Activated naive CD8-positive, alpha-beta T cell treated with anti-CD3 and anti-CD28 coated beads for 36 hours (primary cell): ENCODE measurements at regions not wholly inside any gene's neighbourhood (a gene's known extent, or its start where the extent isn't known, plus 50 kb on each side); places are given as distances from the start of the nearest gene placed in this dataset.
"Not testable (repeated sequence)": the region's sequence is repeated elsewhere in the genome, so short reads cannot be mapped to it uniquely, and the experiment has no call there.

Experiments
- DNase-seq: peaks from one replicate; pipeline ENCODE4 v3.0.0; 2021
- H3K27ac Mint-ChIP-seq: one replicate; pipeline ENCODE4 v1.8.0; 2022; ENCODE audit warnings: mild to moderate bottlenecking, moderate library complexity, mixed read lengths
- H3K27me3 Mint-ChIP-seq: one replicate; pipeline ENCODE4 v1.8.0; 2022; ENCODE audit warnings: mild to moderate bottlenecking, mixed read lengths
- H3K36me3 Mint-ChIP-seq: one replicate; pipeline ENCODE4 v1.8.0; 2021; ENCODE audit warnings: mild to moderate bottlenecking, mixed read lengths
- H3K4me1 Mint-ChIP-seq: one replicate; pipeline ENCODE4 v1.8.0; 2021; ENCODE audit warnings: mixed read lengths
- H3K4me3 Mint-ChIP-seq: one replicate; pipeline ENCODE4 v1.8.0; 2022; ENCODE audit warnings: mild to moderate bottlenecking, moderate library complexity, mixed read lengths
- H3K9me3 Mint-ChIP-seq: one replicate; pipeline ENCODE4 v1.8.0; 2022; ENCODE audit warnings: mixed read lengths

- Mint-ChIP-seq H3K4me1 (peaks cover 36% of the 10 kb centered on the region), H3K9me3 (peaks cover 28% of the 10 kb centered on the region), H3K36me3 (peaks cover 28% of the 10 kb centered on the region)
- DNase-seq, H3K4me3 Mint-ChIP-seq, H3K27ac Mint-ChIP-seq, H3K27me3 Mint-ChIP-seq: not testable (repeated sequence)
These were observed 56.6 kb downstream of the CHST2 start for GRCh38 chr3:143175940-143176894.

- H3K36me3 Mint-ChIP-seq: peaks cover 21% of the 10 kb centered on the region
- peaks cover 24% of the 10 kb centered on the region for H3K9me3 Mint-ChIP-seq
- H3K27me3 Mint-ChIP-seq, H3K4me3 Mint-ChIP-seq, H3K27ac Mint-ChIP-seq, DNase-seq: not testable (repeated sequence)
- H3K4me1 Mint-ChIP-seq: peaks cover 24% of the 10 kb centered on the region
These were observed 58.4 kb downstream of the CHST2 start for GRCh38 chr3:143177965-143178364.

- H3K27ac Mint-ChIP-seq: not testable (repeated sequence)
- peaks cover 28% of the 10 kb centered on the region for H3K4me1 Mint-ChIP-seq
These were observed 59.4 kb downstream of the CHST2 start for GRCh38 chr3:143178775-143179548.

GRCh38 chr3:143179603-143180002 lies 60.0 kb downstream of the CHST2 start:
- H3K4me3 Mint-ChIP-seq: no peak overlapping the region

More at GRCh38 chr3:143178775-143179548, 59.4 kb downstream of the CHST2 start:
- peaks cover 15% of the 10 kb centered on the region for H3K36me3 Mint-ChIP-seq
- not testable (repeated sequence) for H3K4me3 Mint-ChIP-seq, H3K27me3 Mint-ChIP-seq, DNase-seq
- H3K9me3 Mint-ChIP-seq: peaks cover 17% of the 10 kb centered on the region

GRCh38 chr3:143180860-143181259 lies 61.3 kb downstream of the CHST2 start:
- H3K27ac Mint-ChIP-seq, DNase-seq, H3K27me3 Mint-ChIP-seq, H3K36me3 Mint-ChIP-seq, H3K4me3 Mint-ChIP-seq: not testable (repeated sequence)
- H3K4me1 Mint-ChIP-seq: peaks cover 24% of the 10 kb centered on the region
- peaks cover 11% of the 10 kb centered on the region for H3K9me3 Mint-ChIP-seq

More at GRCh38 chr3:143179603-143180002, 60.0 kb downstream of the CHST2 start:
- Mint-ChIP-seq H3K9me3 (peaks cover 11% of the 10 kb centered on the region), H3K27ac (peak overlapping the region; percentile 27), H3K27me3 (no peaks in the 10 kb centered on the region), H3K4me1 (peaks cover 28% of the 10 kb centered on the region), H3K36me3 (peaks cover 8% of the 10 kb centered on the region)
- no peak for DNase-seq

GRCh38 chr3:143181977-143182376 lies 62.4 kb downstream of the CHST2 start:
- peaks cover 11% of the 10 kb centered on the region for H3K9me3 Mint-ChIP-seq
- H3K27ac Mint-ChIP-seq, DNase-seq, H3K27me3 Mint-ChIP-seq, H3K4me3 Mint-ChIP-seq, H3K36me3 Mint-ChIP-seq: not testable (repeated sequence)
- H3K4me1 Mint-ChIP-seq: peaks cover 23% of the 10 kb centered on the region

GRCh38 chr3:143182866-143183664 lies 63.5 kb downstream of the CHST2 start:
- H3K36me3 Mint-ChIP-seq: peaks cover 8% of the 10 kb centered on the region
- peaks cover 18% of the 10 kb centered on the region for H3K4me1 Mint-ChIP-seq
- H3K27me3 Mint-ChIP-seq: no peaks in the 10 kb centered on the region
- no peak overlapping the region for H3K4me3 Mint-ChIP-seq
- H3K9me3 Mint-ChIP-seq: peaks cover 11% of the 10 kb centered on the region
- H3K27ac Mint-ChIP-seq: peak overlapping the region; percentile 6
- no peak for DNase-seq

GRCh38 chr3:143183665-143183964 lies 64.0 kb downstream of the CHST2 start:
- no peak overlapping the region for H3K4me3 Mint-ChIP-seq
- DNase-seq: no peak
- H3K27me3 Mint-ChIP-seq: no peaks in the 10 kb centered on the region
- peaks cover 8% of the 10 kb centered on the region for H3K36me3 Mint-ChIP-seq
- H3K4me1 Mint-ChIP-seq: peaks cover 18% of the 10 kb centered on the region
- peaks cover 11% of the 10 kb centered on the region for H3K9me3 Mint-ChIP-seq
- H3K27ac Mint-ChIP-seq: peak overlapping the region; percentile 6

- peaks cover 8% of the 10 kb centered on the region for H3K36me3 Mint-ChIP-seq
- peak overlapping the region; percentile 26 for H3K27ac Mint-ChIP-seq
- no peak overlapping the region for H3K4me3 Mint-ChIP-seq
- peaks cover 11% of the 10 kb centered on the region for H3K9me3 Mint-ChIP-seq
- H3K27me3 Mint-ChIP-seq: no peaks in the 10 kb centered on the region
- DNase-seq: no peak
- peaks cover 18% of the 10 kb centered on the region for H3K4me1 Mint-ChIP-seq
These were observed 64.5 kb downstream of the CHST2 start for GRCh38 chr3:143184099-143184498.

GRCh38 chr3:143185401-143185800 lies 65.8 kb downstream of the CHST2 start:
- no peak for DNase-seq
- H3K27me3 Mint-ChIP-seq: no peaks in the 10 kb centered on the region
- peaks cover 6% of the 10 kb centered on the region for H3K9me3 Mint-ChIP-seq
- peaks cover 5% of the 10 kb centered on the region for H3K36me3 Mint-ChIP-seq
- H3K27ac Mint-ChIP-seq: no peak overlapping the region
- peaks cover 17% of the 10 kb centered on the region for H3K4me1 Mint-ChIP-seq
- H3K4me3 Mint-ChIP-seq: no peak overlapping the region

GRCh38 chr3:143187111-143187510 lies 67.5 kb downstream of the CHST2 start:
- Mint-ChIP-seq H3K9me3 (no peaks in the 10 kb centered on the region), H3K27ac (no peak overlapping the region), H3K36me3 (peaks cover 2% of the 10 kb centered on the region), H3K4me3 (no peak overlapping the region), H3K27me3 (no peaks in the 10 kb centered on the region), H3K4me1 (peaks cover 25% of the 10 kb centered on the region)
- no peak for DNase-seq

GRCh38 chr3:143188881-143189280 lies 69.3 kb downstream of the CHST2 start:
- no peak overlapping the region for H3K27ac Mint-ChIP-seq
- DNase-seq: no peak
- peaks cover 25% of the 10 kb centered on the region for H3K4me1 Mint-ChIP-seq
- H3K27me3 Mint-ChIP-seq: no peaks in the 10 kb centered on the region
- peaks cover 9% of the 10 kb centered on the region for H3K9me3 Mint-ChIP-seq
- H3K36me3 Mint-ChIP-seq: peaks cover 7% of the 10 kb centered on the region
- H3K4me3 Mint-ChIP-seq: no peak overlapping the region

GRCh38 chr3:143190101-143190500 lies 70.5 kb downstream of the CHST2 start:
- DNase-seq: no peak
- H3K36me3 Mint-ChIP-seq: peaks cover 7% of the 10 kb centered on the region
- H3K4me3 Mint-ChIP-seq: no peak overlapping the region
- no peak overlapping the region for H3K27ac Mint-ChIP-seq
- peaks cover 17% of the 10 kb centered on the region for H3K4me1 Mint-ChIP-seq
- peaks cover 10% of the 10 kb centered on the region for H3K9me3 Mint-ChIP-seq
- H3K27me3 Mint-ChIP-seq: no peaks in the 10 kb centered on the region

- no peak overlapping the region for H3K4me3 Mint-ChIP-seq
- no peak overlapping the region for H3K27ac Mint-ChIP-seq
- peaks cover 17% of the 10 kb centered on the region for H3K4me1 Mint-ChIP-seq
- H3K9me3 Mint-ChIP-seq: peaks cover 10% of the 10 kb centered on the region
- peaks cover 7% of the 10 kb centered on the region for H3K36me3 Mint-ChIP-seq
- no peaks in the 10 kb centered on the region for H3K27me3 Mint-ChIP-seq
- DNase-seq: no peak
These were observed 72.6 kb downstream of the CHST2 start for GRCh38 chr3:143192193-143192592.
